Thyroid gland (tissue), 4 donors: ENCODE measurements at regions not wholly inside any gene's neighbourhood (a gene's known extent, or its start where the extent isn't known, plus 50 kb on each side); places are given as distances from the start of the nearest gene placed in this dataset.

Experiments
- CTCF ChIP-seq, 6 experiments: fragments of 200-600 bp in 3 of 6; fragments of 450-650 bp in 3 of 6; sonication (generic) in 3 of 6; IDR thresholded peaks; one replicate each; pipeline ENCODE4 v1.5.1; 2016 to 2019; ENCODE audit warnings: antibody characterized with exemption in 6 of 6, mild to moderate bottlenecking in 2 of 6, inconsistent platforms in 1 of 6, moderate library complexity in 1 of 6
- POLR2A ChIP-seq, 2 donors: fragments of 450-650 bp; IDR thresholded peaks; one replicate each; pipeline ENCODE4 v1.6.1; 2017; ENCODE audit warnings: antibody characterized with exemption in 2 of 2, mild to moderate bottlenecking in 2 of 2, moderate library complexity in 1 of 2

DNA sequence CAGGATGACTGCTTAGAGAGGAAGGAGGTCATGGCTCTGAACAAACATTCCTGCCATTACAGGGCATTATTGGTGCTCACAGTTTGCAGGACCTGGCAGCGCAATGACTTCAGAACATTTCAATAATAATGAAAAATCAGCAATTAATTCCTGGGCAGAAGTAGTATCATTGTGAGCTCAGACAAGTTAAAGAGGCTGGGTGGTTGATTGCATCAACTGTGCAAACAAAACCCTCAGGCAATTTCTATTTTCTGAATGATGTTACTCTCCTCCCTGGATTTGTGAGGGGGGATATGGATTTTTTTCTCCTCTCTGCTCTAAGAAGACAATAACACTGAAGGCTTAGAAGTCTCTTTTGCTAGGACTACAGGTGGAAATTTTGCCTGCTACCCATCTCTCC lies 168.1 kb upstream of the TACR1 start:
- no peak for TF ChIP-seq POLR2A (IDR thresholded peaks at IDR 0.05)
- TF ChIP-seq CTCF (IDR thresholded peaks at IDR 0.05): no peak
